NB4 (cell line): ENCODE measurements at regions not wholly inside any gene's neighbourhood (a gene's known extent, or its start where the extent isn't known, plus 50 kb on each side); places are given as distances from the start of the nearest gene placed in this dataset.

Source experiments
- DNase-seq: peaks from one replicate; pipeline ENCODE4 v3.0.0; 2010; ENCODE audit warnings: low read depth
- H3K4me3 ChIP-seq: one replicate; pipeline ENCODE4 v1.5.1; 2011; ENCODE audit warnings: mild to moderate bottlenecking, low read depth, low read length, moderate library complexity
- MAX ChIP-seq: IDR thresholded peaks from 2 replicates; pipeline ENCODE4 v1.6.1; 2011; ENCODE audit warnings: low read depth, low read length
- MYC ChIP-seq: IDR thresholded peaks from 2 replicates; pipeline ENCODE4 v1.6.1; 2011; ENCODE audit warnings: low read depth, low read length
- POLR2A ChIP-seq: IDR thresholded peaks from 2 replicates; pipeline ENCODE4 v1.6.1; 2011; ENCODE audit warnings: mild to moderate bottlenecking; ENCODE audit not compliant: insufficient read length; ENCODE audit errors: extremely low read depth
- TF ChIP-seq, protein P1 (sequence below): IDR thresholded peaks from one replicate; pipeline ENCODE4 v1.5.1; 2012; ENCODE audit warnings: low read depth, low read length

DNA sequence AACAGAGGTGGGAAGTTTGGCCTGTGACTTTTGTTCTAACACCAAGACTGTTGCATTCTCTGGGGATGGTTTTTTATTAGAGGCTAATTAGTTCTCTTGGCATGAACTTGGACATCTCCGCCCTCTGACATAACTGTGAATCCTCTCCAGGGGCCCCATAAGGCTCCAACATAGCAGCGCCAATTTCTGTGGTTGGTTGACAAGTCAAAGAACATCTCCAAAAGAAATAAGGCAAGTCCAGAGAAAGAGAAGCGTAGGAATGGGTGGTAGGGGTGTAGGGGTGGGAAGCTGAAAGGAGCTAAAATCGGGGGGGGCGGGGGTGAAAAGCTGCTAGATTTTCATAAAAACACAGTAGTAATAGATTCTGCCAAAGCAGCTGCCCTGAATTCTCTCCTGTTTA, 81.0 kb upstream of the DAB2 start:
- no peak overlapping the region for H3K4me3 ChIP-seq
- no peak for DNase-seq
- TF ChIP-seq MYC: no peak
- TF ChIP-seq POLR2A: no peak

GRCh38 chr5:39505363-39505762, 80.6 kb upstream of the DAB2 start:
- TF ChIP-seq MYC: no peak
- no peak for TF ChIP-seq MAX
- no peak for TF ChIP-seq POLR2A
- TF ChIP-seq, protein P1, sequence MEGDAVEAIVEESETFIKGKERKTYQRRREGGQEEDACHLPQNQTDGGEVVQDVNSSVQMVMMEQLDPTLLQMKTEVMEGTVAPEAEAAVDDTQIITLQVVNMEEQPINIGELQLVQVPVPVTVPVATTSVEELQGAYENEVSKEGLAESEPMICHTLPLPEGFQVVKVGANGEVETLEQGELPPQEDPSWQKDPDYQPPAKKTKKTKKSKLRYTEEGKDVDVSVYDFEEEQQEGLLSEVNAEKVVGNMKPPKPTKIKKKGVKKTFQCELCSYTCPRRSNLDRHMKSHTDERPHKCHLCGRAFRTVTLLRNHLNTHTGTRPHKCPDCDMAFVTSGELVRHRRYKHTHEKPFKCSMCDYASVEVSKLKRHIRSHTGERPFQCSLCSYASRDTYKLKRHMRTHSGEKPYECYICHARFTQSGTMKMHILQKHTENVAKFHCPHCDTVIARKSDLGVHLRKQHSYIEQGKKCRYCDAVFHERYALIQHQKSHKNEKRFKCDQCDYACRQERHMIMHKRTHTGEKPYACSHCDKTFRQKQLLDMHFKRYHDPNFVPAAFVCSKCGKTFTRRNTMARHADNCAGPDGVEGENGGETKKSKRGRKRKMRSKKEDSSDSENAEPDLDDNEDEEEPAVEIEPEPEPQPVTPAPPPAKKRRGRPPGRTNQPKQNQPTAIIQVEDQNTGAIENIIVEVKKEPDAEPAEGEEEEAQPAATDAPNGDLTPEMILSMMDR: no peak
- DNase-seq: no peak
- no peak overlapping the region for H3K4me3 ChIP-seq

DNA sequence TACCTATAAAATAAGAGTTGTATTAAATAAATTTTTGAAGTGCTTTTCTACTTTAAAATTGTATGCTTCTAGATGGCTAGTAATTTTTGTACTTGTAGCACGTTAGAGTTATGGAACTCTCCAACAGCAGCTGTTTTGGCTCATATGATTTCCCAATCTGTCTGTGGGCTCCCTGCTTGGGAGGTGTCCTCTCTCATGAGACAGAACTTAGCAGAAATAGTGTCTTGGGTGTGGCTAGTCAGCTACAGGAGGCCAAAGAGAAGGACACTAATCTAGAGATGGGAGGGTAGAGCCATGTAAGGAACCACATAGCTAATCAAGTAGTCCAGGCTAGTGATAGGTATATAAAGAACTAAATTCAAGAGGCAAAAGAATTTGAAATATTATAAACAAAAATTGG, 78.4 kb upstream of the DAB2 start:
- no peak overlapping the region for H3K4me3 ChIP-seq
- TF ChIP-seq MYC (no peak), POLR2A (no peak), MAX (no peak)
- TF ChIP-seq, protein P1: no peak
- peak; percentile 49 for DNase-seq

DNA sequence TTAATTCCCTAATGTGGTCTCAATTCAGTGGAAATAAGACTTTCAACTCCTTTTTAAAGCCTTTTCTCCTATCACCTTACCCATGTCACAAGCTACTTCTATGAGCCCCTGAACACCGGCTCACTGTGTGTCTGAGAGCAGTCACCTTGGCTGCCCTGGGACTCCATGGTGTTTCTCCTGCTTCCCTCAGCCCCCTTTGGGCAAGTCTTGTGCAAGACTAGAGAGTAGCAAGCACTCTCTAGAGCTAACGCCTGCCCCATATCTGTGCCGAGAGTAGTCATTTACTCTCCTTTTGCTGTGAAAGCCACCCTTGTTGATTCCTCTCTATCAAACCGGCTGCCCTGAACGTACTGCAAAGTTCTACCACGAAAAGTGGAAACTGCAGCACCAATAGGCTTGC, 77.9 kb upstream of the DAB2 start:
- peak; percentile 16 for DNase-seq
- TF ChIP-seq, protein P1: no peak
- TF ChIP-seq MAX: no peak
- TF ChIP-seq POLR2A: no peak
- no peak for TF ChIP-seq MYC
- H3K4me3 ChIP-seq: no peak overlapping the region

- H3K4me3 ChIP-seq: no peak overlapping the region
- TF ChIP-seq MYC (no peak), MAX (no peak)
- TF ChIP-seq, protein P1: no peak
- no peak for DNase-seq
These were observed 76.6 kb upstream of the DAB2 start for GRCh38 chr5:39501397-39501796.

DNA sequence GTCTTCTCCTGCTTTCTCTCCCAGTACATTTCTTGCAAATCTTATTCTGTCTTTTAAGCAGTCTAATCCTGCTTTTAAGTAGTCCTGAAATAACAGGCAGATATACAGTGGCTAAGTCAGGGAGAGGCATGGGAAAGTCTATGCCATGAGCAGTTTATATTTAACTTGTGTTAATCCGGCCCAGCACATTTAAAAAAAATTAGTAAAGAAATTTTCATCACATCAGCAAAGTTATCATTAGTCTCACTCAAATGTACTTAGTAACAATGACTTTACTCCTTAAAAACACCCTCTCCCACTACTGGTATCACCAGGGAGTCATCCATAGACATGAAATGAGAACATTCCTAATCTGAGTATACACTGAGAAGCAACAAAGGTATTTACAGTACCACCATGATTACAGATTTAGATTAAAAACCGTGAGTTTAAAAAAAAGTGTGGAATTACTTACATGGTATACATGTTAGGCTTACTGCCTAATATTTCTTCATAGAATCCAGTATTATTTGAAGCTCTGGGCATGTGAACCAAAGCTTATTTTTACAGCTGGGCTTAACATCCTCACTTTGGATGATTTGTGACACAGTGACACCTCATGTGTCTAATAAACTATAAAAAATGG, 75.9 kb upstream of the DAB2 start:
- H3K4me3 ChIP-seq: no peak overlapping the region
- TF ChIP-seq MAX (no peak), MYC (no peak), POLR2A (no peak)
- TF ChIP-seq, protein P1: no peak
- DNase-seq: no peak
